Activated CD4-positive, CD25-positive, alpha-beta regulatory T cell treated with anti-CD3 and anti-CD28 coated beads, Interleukin-2, amount 50 U/mL, for 24 hours (primary cell): ENCODE measurements at regions not wholly inside any gene's neighbourhood (a gene's known extent, or its start where the extent isn't known, plus 50 kb on each side); places are given as distances from the start of the nearest gene placed in this dataset.
"Not testable (repeated sequence)": the region's sequence is repeated elsewhere in the genome, so short reads cannot be mapped to it uniquely, and the experiment has no call there.

Source experiments
- ATAC-seq, 2 donors: fragments of 150-1000 bp; cut with Tn5 transposase; one replicate each; pipeline ENCODE4 v1.10.0; 2021; ENCODE audit warnings: mild to moderate bottlenecking in 1 of 2, moderate library complexity in 1 of 2

- ATAC-seq, result no peak
Observed at GRCh38 chr6:142637624-142638351, 307.2 kb downstream of the HIVEP2 start.

GRCh38 chr6:142642651-142643050 is 302.3 kb downstream of the HIVEP2 start:
- ATAC-seq, result no peak

DNA sequence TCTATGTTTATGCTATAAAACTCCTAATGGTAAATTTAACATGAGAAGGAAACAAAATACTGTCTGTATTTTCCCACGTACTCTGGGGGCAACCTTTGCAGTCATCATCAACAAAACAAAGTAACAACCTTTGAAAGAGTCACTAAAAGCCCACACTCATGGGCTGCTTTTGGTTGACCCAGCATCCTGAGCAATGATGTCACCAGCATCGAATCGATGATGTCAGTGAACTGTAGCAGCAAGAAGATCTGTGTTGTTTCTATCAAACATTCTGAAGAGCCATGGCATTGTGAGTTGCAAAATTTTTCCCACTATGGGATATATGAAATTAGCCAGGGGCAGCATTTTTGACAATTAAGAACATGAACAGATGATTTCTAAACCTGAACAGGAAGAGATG is 300.1 kb downstream of the HIVEP2 start:
- no peak for ATAC-seq

- no peak for ATAC-seq
Observed at GRCh38 chr6:142645663-142646062, 299.3 kb downstream of the HIVEP2 start.

DNA sequence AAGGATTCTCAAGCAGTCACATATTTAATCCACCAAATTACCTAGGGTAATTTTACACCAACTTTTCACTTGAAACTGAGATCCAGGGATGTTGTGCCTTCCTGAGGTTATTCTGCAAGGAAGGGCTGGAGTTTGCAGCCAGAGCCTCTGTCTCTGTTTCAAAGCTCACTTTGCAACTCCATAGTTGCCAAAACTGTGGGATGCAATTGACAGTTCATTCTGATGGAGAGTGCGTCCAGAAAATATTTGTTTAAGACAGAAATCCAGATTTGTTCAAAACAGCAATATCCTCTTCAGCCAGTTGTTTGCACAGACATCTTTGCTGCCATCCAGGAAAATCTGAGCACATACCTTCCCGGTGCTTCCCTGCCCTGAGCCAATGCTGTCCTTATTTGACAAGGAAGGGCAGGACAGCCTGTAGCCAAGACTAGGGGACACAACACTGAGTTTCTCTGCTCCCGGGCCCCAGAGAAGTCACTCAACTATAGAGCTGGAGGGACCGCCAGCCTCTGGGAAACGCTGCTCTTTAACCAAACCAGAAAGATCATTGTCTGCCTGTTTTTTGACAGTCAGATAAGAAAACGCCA is 297.4 kb downstream of the HIVEP2 start:
- ATAC-seq, result no peak

DNA sequence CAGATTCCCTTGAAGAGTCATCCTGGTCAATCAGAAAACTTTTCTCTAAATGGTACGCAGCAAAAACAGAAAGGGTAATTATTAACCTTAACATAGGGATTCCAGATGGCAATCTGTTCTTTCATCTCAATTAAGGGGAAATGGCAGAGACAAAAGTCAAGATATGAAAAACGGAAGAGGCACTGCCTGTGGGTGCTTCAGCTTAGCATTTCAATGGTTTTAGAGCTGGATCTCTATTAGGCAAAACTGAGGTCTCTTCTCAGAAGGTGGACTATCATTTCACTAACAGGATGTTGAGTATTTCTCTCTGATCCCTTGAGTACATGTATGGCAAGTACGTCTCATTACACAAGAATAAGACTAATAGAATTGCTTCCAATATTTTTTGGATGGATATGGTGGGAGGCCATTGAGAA is 296.9 kb downstream of the HIVEP2 start:
- ATAC-seq, result no peak

- ATAC-seq, result no peak
Observed at GRCh38 chr6:142648526-142648925, 296.4 kb downstream of the HIVEP2 start.

GRCh38 chr6:142649438-142650234 is 295.3 kb downstream of the HIVEP2 start:
- not testable (repeated sequence) for ATAC-seq

GRCh38 chr6:142651384-142651783 is 293.6 kb downstream of the HIVEP2 start:
- no peak for ATAC-seq

DNA sequence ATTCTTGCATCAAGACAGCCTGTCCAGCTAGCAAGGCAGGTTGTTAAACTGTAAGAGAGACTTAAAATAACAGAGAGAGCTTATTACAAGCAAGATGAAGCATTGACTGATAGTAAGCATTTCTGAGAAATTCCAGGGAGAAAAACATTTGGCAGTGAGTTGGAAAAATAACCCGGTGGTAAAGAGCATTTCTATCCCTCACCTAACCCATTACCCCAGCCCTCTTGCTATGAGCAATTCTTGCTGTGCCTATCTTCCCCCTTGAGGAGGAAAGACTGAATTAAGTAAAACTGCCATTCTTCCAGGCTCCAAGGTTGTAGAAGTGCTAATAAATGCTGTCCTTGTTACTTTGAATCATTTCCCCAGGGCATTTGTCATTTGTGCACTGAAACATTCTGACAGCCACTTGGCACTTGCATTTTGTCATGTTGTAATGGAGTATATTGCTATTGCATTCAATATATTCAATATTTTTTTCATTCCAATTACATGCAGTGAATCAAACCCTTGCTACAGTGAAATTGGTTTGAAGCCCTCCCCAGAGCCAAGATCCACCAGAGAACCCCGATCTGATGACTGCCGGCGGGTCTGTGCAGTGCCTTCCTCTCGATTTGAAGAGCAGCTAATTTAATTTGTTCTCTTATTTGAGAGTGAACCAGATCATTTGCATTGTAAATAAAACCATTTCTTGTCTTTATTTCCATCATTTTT is 291.1 kb downstream of the HIVEP2 start:
- ATAC-seq, result no peak

- no peak for ATAC-seq
Observed at GRCh38 chr6:142659661-142660060, 285.3 kb downstream of the HIVEP2 start.

GRCh38 chr6:142665393-142665792 is 279.6 kb downstream of the HIVEP2 start:
- ATAC-seq, result no peak

DNA sequence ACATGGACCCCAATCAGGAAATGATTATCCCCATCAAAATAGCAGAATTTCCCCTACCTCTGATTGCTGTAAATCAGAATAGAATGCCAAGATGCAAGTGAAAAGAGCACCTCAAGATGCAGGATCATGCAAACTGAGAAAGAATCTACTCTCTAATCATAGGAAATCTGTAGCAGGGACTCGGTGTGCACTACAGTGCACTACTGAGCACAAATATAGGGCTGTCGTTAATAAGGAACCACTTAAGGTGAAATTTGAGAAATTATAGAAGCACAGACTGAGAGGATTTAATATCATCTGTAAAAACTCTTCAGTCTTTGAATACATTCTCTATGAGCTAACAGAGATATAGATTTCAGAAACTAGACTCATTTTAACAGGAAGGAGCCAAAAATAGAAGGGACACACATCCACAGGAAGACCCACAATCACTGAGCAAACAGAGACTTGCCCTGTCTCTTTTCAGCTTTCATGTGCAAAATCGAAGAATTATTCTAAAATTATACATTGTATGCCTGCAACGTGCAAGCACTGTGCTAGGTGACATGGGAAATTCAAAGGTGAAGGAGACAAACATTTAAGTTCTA is 278.3 kb downstream of the HIVEP2 start:
- ATAC-seq, result no peak

GRCh38 chr6:142669471-142670351 is 275.3 kb downstream of the HIVEP2 start:
- ATAC-seq, result no peak

GRCh38 chr6:142671791-142672190 is 273.2 kb downstream of the HIVEP2 start:
- ATAC-seq, result no peak

DNA sequence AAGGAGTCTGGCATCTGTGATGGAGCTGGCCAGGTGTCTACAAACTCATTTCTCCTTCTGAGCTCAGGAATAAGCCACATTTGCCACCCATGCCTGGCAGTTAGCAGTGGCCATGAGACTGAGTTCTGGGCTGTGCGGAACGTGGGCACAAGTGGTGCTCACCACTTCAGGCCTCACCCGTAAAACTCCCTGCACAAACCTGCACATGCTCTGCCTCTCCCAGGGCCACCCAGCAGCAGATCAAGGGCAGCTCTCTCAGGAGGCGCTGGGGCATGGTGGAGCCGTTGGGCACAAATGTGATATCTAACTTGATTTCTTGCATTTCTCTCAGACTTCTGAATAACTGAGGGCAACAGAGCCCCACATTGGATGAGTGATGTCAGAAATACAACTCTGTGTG is 269.5 kb downstream of the HIVEP2 start:
- no peak for ATAC-seq

DNA sequence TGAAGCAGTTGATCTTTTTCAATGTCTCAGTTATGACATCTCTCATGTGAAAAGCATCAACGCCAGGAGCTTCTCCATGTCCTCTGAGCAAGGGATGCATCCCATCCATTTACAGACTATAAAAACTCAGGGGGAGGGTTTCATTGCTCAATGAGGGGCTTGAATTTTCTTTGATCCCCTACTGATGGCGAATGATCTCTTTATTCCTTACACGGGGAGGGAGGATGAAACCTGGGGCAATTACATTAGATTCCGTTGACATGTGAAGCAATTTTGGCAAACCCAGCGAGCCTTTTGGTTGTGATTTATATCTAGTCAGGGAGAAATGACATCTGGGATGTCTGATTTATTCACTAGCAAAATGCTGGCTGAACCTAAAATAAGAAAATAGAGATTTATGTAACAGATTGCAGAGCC is 268.9 kb downstream of the HIVEP2 start:
- ATAC-seq, result no peak

GRCh38 chr6:142676647-142677192 is 268.3 kb downstream of the HIVEP2 start:
- no peak for ATAC-seq

DNA sequence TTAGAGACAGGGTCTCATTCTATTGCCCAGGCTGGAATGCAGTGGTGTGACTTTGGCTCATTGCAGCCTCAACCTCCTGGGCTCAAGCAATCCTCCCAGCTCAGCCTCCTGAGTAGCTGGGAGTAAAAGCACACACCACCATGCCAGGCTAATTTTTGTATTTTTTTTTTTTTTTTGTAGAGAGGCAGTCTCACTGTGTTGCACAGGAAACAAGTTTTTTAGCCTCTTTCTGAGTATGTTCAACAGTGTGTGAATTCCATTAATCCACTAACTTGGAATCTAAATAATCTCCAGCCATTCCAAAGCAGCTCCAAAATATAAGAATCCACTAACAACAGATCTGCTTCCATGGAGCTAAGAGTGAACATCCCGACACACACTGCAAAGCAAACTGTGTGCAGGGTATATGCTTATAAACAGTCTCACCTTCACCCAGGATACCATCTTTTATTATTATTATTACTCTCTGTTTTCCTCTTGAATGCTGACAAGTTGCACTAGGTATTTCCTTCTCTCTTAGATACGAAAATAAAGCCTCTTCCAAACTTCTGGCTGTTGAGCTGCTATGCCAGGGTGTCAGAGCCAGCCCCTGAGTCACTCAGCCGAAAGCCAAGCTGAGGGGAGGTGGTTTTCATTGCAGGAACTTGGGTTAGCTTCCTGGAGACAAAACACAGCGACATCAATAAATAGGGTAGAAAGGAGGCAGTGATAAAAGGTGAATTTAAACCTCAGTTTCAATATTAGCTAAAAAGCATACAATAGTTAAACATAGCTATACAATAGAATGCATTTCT is 264.9 kb downstream of the HIVEP2 start:
- peak in 1 of 2 donors; percentile 38 for ATAC-seq

- ATAC-seq, result no peak
Observed at GRCh38 chr6:142681099-142681498, 263.9 kb downstream of the HIVEP2 start.

DNA sequence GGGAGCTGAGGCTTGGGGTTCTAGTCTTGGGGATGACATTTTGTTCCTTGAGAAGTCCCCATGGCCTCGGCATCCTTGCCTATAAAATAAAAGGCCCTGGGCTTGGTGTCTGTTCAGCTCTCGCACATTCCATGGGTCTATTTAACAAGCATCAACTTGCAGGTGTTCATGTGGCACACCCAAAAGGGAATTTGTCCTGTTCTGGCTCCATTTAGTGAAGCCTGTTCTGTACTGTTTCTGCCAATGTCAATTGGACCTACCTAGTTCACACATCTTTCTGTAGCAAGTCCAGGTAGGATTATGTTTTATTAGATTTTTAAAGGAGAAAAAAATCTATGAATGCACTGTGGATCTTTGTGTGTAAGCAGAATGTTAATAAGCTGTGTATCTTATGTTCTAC is 262.0 kb downstream of the HIVEP2 start:
- ATAC-seq, result no peak
